IMR-90 (cell line): ENCODE measurements at regions not wholly inside any gene's neighbourhood (a gene's known extent, or its start where the extent isn't known, plus 50 kb on each side); places are given as distances from the start of the nearest gene placed in this dataset.

ENCODE experiments used
- ATAC-seq: fragments of 200-7000 bp; cut with Tn5 transposase; 2 replicates; pipeline ENCODE4 v1.9.1; 2020; ENCODE audit warnings: low read depth, mild to moderate bottlenecking, moderate library complexity
- BruUV-seq: library from RNA; stranded (reverse); fragments of 400-500 nt; replicated peaks from 2 replicates; lab custom pipeline; 2021; lab: Mats Ljungman, UMichigan
- CTCF ChIA-PET: fragments of 300-600 bp; formaldehyde crosslinking; extraction: SDS; loops from one replicate; lab custom pipeline; 2021; ENCODE audit warnings: antibody characterized with exemption; lab: Yijun Ruan, JAX
- POLR2A ChIA-PET: fragments of 300-600 bp; sonication (Branson Sonifier 250); formaldehyde crosslinking; loops from one replicate; lab custom pipeline; 2022; ENCODE audit warnings: antibody characterized with exemption; ENCODE audit not compliant: unreplicated experiment; lab: Charles Lee
- DNase-seq: peaks from one replicate; pipeline ENCODE4 v3.0.0; 2013
- H2AFZ ChIP-seq: replicated peaks from 2 replicates; pipeline ENCODE3; 2013; ENCODE audit warnings: low read length, mild to moderate bottlenecking; ENCODE audit not compliant: poor library complexity
- H2AK5ac ChIP-seq: 2 replicates; pipeline ENCODE4 v1.6.1; 2013; ENCODE audit warnings: low read depth, low read length, inconsistent platforms
- H2AK9ac ChIP-seq: replicated peaks from 2 replicates; pipeline ENCODE3; 2013; ENCODE audit warnings: mild to moderate bottlenecking, low read depth, low read length, moderate library complexity; ENCODE audit not compliant: poor library complexity
- H2BK120ac ChIP-seq: 2 replicates; pipeline ENCODE4 v1.6.1; 2013; ENCODE audit warnings: low read depth, low read length, inconsistent platforms
- H2BK15ac ChIP-seq: 3 replicates; pipeline ENCODE4 v1.6.1; 2013; ENCODE audit warnings: low read depth, low read length, inconsistent platforms
- H2BK20ac ChIP-seq: 2 replicates; pipeline ENCODE4 v1.6.1; 2013; ENCODE audit warnings: low read depth, mild to moderate bottlenecking, inconsistent platforms, low read length, moderate library complexity
- H2BK5ac ChIP-seq: 2 replicates; pipeline ENCODE4 v1.6.1; 2013; ENCODE audit warnings: mild to moderate bottlenecking, low read depth, low read length, inconsistent platforms; ENCODE audit not compliant: poor library complexity, severe bottlenecking
- H3K14ac ChIP-seq: replicated peaks from 2 replicates; pipeline ENCODE4 v1.6.1; 2013; ENCODE audit warnings: low read depth, low read length, inconsistent platforms
- H3K18ac ChIP-seq: 2 replicates; pipeline ENCODE4 v1.6.1; 2013; ENCODE audit warnings: low read depth, low read length, control low read depth
- H3K23ac ChIP-seq: 2 replicates; pipeline ENCODE4 v1.6.1; 2013; ENCODE audit warnings: low read depth, low read length, inconsistent platforms
- H3K27ac ChIP-seq: 2 replicates; pipeline ENCODE4 v1.5.1; 2013; ENCODE audit warnings: mild to moderate bottlenecking, control low read depth, low read length; ENCODE audit not compliant: insufficient read depth
- H3K27me3 ChIP-seq: 2 replicates; pipeline ENCODE4 v1.6.1; 2013; ENCODE audit warnings: low read length; ENCODE audit not compliant: control insufficient read depth, insufficient read depth
- H3K36me3 ChIP-seq: 2 replicates; pipeline ENCODE4 v1.6.1; 2013; ENCODE audit warnings: low read length, mixed read lengths; ENCODE audit not compliant: control insufficient read depth, insufficient read depth
- H3K4ac ChIP-seq: 2 replicates; pipeline ENCODE4 v1.6.1; 2013; ENCODE audit warnings: low read depth, low read length, inconsistent platforms
- H3K4me1 ChIP-seq: 2 replicates; pipeline ENCODE4 v1.6.1; 2013; ENCODE audit warnings: low read length, mixed read lengths; ENCODE audit not compliant: control insufficient read depth, insufficient read depth
- H3K4me2 ChIP-seq: 2 replicates; pipeline ENCODE4 v1.6.1; 2013; ENCODE audit warnings: low read depth, mild to moderate bottlenecking, control low read depth, low read length, moderate library complexity
- H3K4me3 ChIP-seq: 2 replicates; pipeline ENCODE4 v1.5.1; 2013; ENCODE audit warnings: low read depth, mild to moderate bottlenecking, control low read depth, low read length, moderate library complexity; ENCODE audit not compliant: insufficient read depth
- H3K56ac ChIP-seq: 2 replicates; pipeline ENCODE4 v1.6.1; 2013; ENCODE audit warnings: low read length, inconsistent platforms; ENCODE audit not compliant: insufficient read depth; ENCODE audit errors: extremely low read depth
- H3K79me1 ChIP-seq, 2 experiments: 2 replicates each; pipeline ENCODE4 v1.6.1; 2013; ENCODE audit warnings: low read length in 2 of 2, inconsistent platforms in 1 of 2, low read depth in 1 of 2
- H3K9ac ChIP-seq: 2 replicates; pipeline ENCODE4 v1.6.1; 2013; ENCODE audit warnings: low read depth, low read length, control low read depth
- H3K9me1 ChIP-seq: 2 replicates; pipeline ENCODE4 v1.6.1; 2013; ENCODE audit warnings: low read length, inconsistent platforms; ENCODE audit not compliant: insufficient read depth
- H3K9me3 ChIP-seq: 2 replicates; pipeline ENCODE4 v1.6.1; 2013; ENCODE audit warnings: low read length; ENCODE audit not compliant: control insufficient read depth, insufficient read depth
- H4K20me1 ChIP-seq: 2 replicates; pipeline ENCODE4 v1.6.1; 2013; ENCODE audit warnings: low read length, inconsistent platforms; ENCODE audit not compliant: insufficient read depth
- H4K5ac ChIP-seq: 2 replicates; pipeline ENCODE4 v1.6.1; 2013; ENCODE audit warnings: mild to moderate bottlenecking, low read depth, low read length, control low read depth
- H4K8ac ChIP-seq, 2 experiments: 2 replicates each; pipeline ENCODE4 v1.6.1; 2013; ENCODE audit warnings: low read depth in 2 of 2, low read length in 2 of 2, control low read depth in 1 of 2, inconsistent platforms in 1 of 2
- H4K91ac ChIP-seq: 2 replicates; pipeline ENCODE4 v1.6.1; 2013; ENCODE audit warnings: low read depth, low read length, inconsistent platforms; ENCODE audit not compliant: insufficient read depth
- MXI1 ChIP-seq: IDR thresholded peaks from 2 replicates; pipeline ENCODE4 v1.6.1; 2012; ENCODE audit warnings: low read depth, mild to moderate bottlenecking, low read length, moderate library complexity, borderline replicate concordance
- WGBS, 2 experiments: methylation state at CpG; one replicate each; pipeline versions ENCODE4 v1.1.5 to v1.1.7; 2013; ENCODE audit warnings: missing lambda C conversion rate in 2 of 2; ENCODE audit not compliant: insufficient read length in 1 of 2; ENCODE audit errors: extremely low coverage in 2 of 2; 5-methylcytosine and 5-hydroxymethylcytosine counted together
- dilution Hi-C: fragments of 300-500 bp; cut with HindIII; formaldehyde crosslinking; loops from one replicate; pipeline ENCODE4 v1.14.3; 2018; ENCODE audit warnings: low sequenced_read_pairs; ENCODE audit not compliant: unreplicated experiment
- in situ Hi-C: fragments of 300-500 bp; cut with MboI; formaldehyde crosslinking; loops from 3 replicates; pipeline ENCODE4 v1.14.3; 2019; ENCODE audit warnings: low sequenced_read_pairs, inconsistent platforms, mixed read lengths
- intact Hi-C: fragments of 100-400 bp; cut with micrococcal nuclease; formaldehyde crosslinking; loops from 2 replicates; pipeline ENCODE4 v1.10.0; 2022

DNA sequence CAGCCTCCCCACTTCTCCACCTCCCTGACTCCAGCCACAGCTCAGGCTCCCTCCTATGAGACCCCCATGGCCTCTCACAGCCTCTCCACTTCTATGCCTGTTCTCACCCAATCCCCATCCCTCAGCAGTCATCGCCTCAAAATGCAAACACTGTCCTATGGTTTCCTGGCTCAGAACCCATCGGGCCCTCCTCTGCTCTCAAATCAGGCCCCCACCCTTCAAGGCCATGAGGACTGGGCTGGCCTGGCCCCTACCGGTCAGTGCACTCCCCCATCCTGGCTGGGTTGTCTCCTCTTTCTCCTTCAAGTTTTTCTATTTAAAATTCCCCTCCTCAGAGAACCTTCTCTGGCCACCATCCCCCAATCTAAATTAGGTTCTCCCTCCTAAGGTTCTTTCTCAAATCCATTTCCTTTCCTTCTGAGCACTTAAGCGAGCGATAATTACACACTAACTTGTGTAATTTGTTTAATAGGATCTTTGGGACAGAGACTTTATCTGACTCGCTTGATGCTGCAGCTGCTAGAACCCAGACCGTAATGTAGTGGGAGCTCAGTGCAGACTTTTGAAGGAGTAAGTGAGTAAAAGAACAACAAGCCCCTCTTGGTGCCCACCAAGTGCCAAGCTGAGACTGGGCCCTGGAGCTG, 347.2 kb downstream of the MATN1 start:
- in situ Hi-C loops = no loop called here
- H2BK120ac ChIP-seq = no peak overlapping the region
- H4K20me1 ChIP-seq = no peaks in the 10 kb centered on the region
- no peaks in the 10 kb centered on the region; the same call in 1 of the 2 replicates for H3K27me3 ChIP-seq
- no peak overlapping the region for H4K91ac ChIP-seq
- no peak overlapping the region for H2AK9ac ChIP-seq
- no peak overlapping the region for H3K4ac ChIP-seq
- no peak overlapping the region for H2BK20ac ChIP-seq
- WGBS, 2 experiments = 30% methylated on average over 2 of the region's 7 CpGs; no CpG with 5 or more reads in 1 of the 2 experiments
- no peak overlapping the region for H3K14ac ChIP-seq
- no peaks in the 10 kb centered on the region for H3K9me3 ChIP-seq
- no peak overlapping the region for H2AK5ac ChIP-seq
- H3K9me1 ChIP-seq = no peaks in the 10 kb centered on the region
- dilution Hi-C loops = no loop called here
- TF ChIP-seq MXI1 = no peak
- H3K23ac ChIP-seq = no peak overlapping the region
- H2BK5ac ChIP-seq = no peak overlapping the region
- no peak overlapping the region for H3K4me2 ChIP-seq
- H3K36me3 ChIP-seq = no peaks in the 10 kb centered on the region
- H2AFZ ChIP-seq = no peak overlapping the region
- H4K5ac ChIP-seq = no peak overlapping the region
- no peaks in the 10 kb centered on the region for H3K79me1 ChIP-seq
- no peak overlapping the region for H3K27ac ChIP-seq
- H4K8ac ChIP-seq = no peak overlapping the region
- intact Hi-C loops = loop anchor here (10.0 kb wide), 1 partner anchor 461 kb away; no protein-coding TSS in a partner anchor
- no peak overlapping the region for H3K56ac ChIP-seq
- H3K18ac ChIP-seq = no peak overlapping the region
- no peak overlapping the region for H3K9ac ChIP-seq
- POLR2A ChIA-PET = no interaction called here
- ATAC-seq (no peak), DNase-seq (no peak)
- H2BK15ac ChIP-seq = no peak overlapping the region
- no TSS peak for BruUV-seq
- no peak overlapping the region for H3K4me3 ChIP-seq
- CTCF ChIA-PET = no interaction called here
- H3K4me1 ChIP-seq = no peaks in the 10 kb centered on the region
